Fibroblast of skin of right quadriceps (primary cell): ENCODE measurements at regions not wholly inside any gene's neighbourhood (a gene's known extent, or its start where the extent isn't known, plus 50 kb on each side); places are given as distances from the start of the nearest gene placed in this dataset.
"Not testable (repeated sequence)": the region's sequence is repeated elsewhere in the genome, so short reads cannot be mapped to it uniquely, and the experiment has no call there.

Experiments
- DNase-seq: peaks from one replicate; pipeline ENCODE4 v3.0.0-alpha.2; 2013

GRCh38 chr1:90823686-90824085 is 106.6 kb upstream of the BARHL2 start:
- DNase-seq, result no peak

GRCh38 chr1:90821788-90822359 is 104.8 kb upstream of the BARHL2 start:
- DNase-seq, result no peak

GRCh38 chr1:90821152-90821787 is 104.2 kb upstream of the BARHL2 start:
- DNase-seq, result no peak

- DNase-seq, result no peak
These were observed 103.6 kb upstream of the BARHL2 start for GRCh38 chr1:90820745-90821144.

- no peak for DNase-seq
These were observed 100.3 kb upstream of the BARHL2 start for GRCh38 chr1:90817399-90817798.

- not testable (repeated sequence) for DNase-seq
These were observed 95.1 kb upstream of the BARHL2 start for GRCh38 chr1:90812237-90812636.

- not testable (repeated sequence) for DNase-seq
These were observed 94.4 kb upstream of the BARHL2 start for GRCh38 chr1:90811444-90811950.

- no peak for DNase-seq
These were observed 93.6 kb upstream of the BARHL2 start for GRCh38 chr1:90810681-90811080.

- no peak for DNase-seq
These were observed 92.9 kb upstream of the BARHL2 start for GRCh38 chr1:90809996-90810395.

GRCh38 chr1:90809093-90809492 is 92.0 kb upstream of the BARHL2 start:
- DNase-seq, result no peak

GRCh38 chr1:90807329-90807728 is 90.2 kb upstream of the BARHL2 start:
- no peak for DNase-seq

- DNase-seq, result no peak
These were observed 85.5 kb upstream of the BARHL2 start for GRCh38 chr1:90802622-90803021.

GRCh38 chr1:90800012-90800717 is 83.1 kb upstream of the BARHL2 start:
- no peak for DNase-seq

GRCh38 chr1:90799326-90799725 is 82.2 kb upstream of the BARHL2 start:
- no peak for DNase-seq

GRCh38 chr1:90798883-90799282 is 81.8 kb upstream of the BARHL2 start:
- DNase-seq, result no peak

- DNase-seq, result no peak
These were observed 81.2 kb upstream of the BARHL2 start for GRCh38 chr1:90798344-90798743.

- DNase-seq, result no peak
These were observed 78.3 kb upstream of the BARHL2 start for GRCh38 chr1:90795431-90795830.

GRCh38 chr1:90786709-90787108 is 69.6 kb upstream of the BARHL2 start:
- DNase-seq, result no peak

- DNase-seq, result no peak
These were observed 67.2 kb upstream of the BARHL2 start for GRCh38 chr1:90784186-90784847.

- no peak for DNase-seq
These were observed 66.1 kb upstream of the BARHL2 start for GRCh38 chr1:90783181-90783580.

GRCh38 chr1:90782046-90782445 is 64.9 kb upstream of the BARHL2 start:
- DNase-seq, result no peak

GRCh38 chr1:90781534-90781933 is 64.4 kb upstream of the BARHL2 start:
- DNase-seq, result no peak

- DNase-seq, result no peak
These were observed 63.9 kb upstream of the BARHL2 start for GRCh38 chr1:90780981-90781380.

- no peak for DNase-seq
These were observed 62.5 kb upstream of the BARHL2 start for GRCh38 chr1:90779573-90779972.
